ENCODE measurements at regions not wholly inside any gene's neighbourhood (a gene's known extent, or its start where the extent isn't known, plus 50 kb on each side); places are given as distances from the start of the nearest gene placed in this dataset.

- no peak for TF ChIP-seq CHD7 (IDR thresholded peaks at IDR 0.05; ENCODE audit: insufficient replicate concordance, low read length)
- no peak for TF ChIP-seq SP1 (IDR thresholded peaks at IDR 0.05; ENCODE audit: low read depth, low read length)
- no peak for TF ChIP-seq MAX (IDR thresholded peaks at IDR 0.05)
- TF ChIP-seq HDAC6 (IDR thresholded peaks at IDR 0.05; ENCODE audit: low read depth, low read length): no peak
- no peak for TF ChIP-seq CBX8 (IDR thresholded peaks at IDR 0.05; ENCODE audit: borderline replicate concordance, low read depth, low read length)
- TF ChIP-seq POLR2A (IDR thresholded peaks at IDR 0.05; ENCODE audit: control extremely low read depth in 1 of 2, low read depth in 2 of 2, low read length in 2 of 2): no peak
- no peak for TF ChIP-seq CBX5 (IDR thresholded peaks at IDR 0.05; ENCODE audit: low read depth, low read length)
- TF ChIP-seq SRF (IDR thresholded peaks at IDR 0.05; ENCODE audit: low read depth, low read length): no peak
- TF ChIP-seq PHF8 (conservative IDR thresholded peaks at IDR 0.05; ENCODE audit: low read depth, low read length): no peak
- no peak for TF ChIP-seq JUND (IDR thresholded peaks at IDR 0.05; ENCODE audit: low read length)
Measured at GRCh38 chr4:154124539-154125255, 335.8 kb upstream of the SFRP2 start (continued).

All from H1 (cell line).